Left cardiac atrium (tissue), 4 donors: ENCODE measurements at regions not wholly inside any gene's neighbourhood (a gene's known extent, or its start where the extent isn't known, plus 50 kb on each side); places are given as distances from the start of the nearest gene placed in this dataset.
A peak's percentile ranks its signal among the peaks of the same experiment; 100 is the strongest.

Source experiments
- ATAC-seq, 2 donors: fragments of 200-7000 bp; cut with Tn5 transposase; one replicate each; pipeline ENCODE4 v1.9.1; 2020; ENCODE audit warnings: mild to moderate bottlenecking in 2 of 2, moderate library complexity in 2 of 2
- DNase-seq: peaks from one replicate; pipeline ENCODE4 v3.0.0-alpha.2; 2020
- intact Hi-C, 2 donors: fragments of 100-400 bp; cut with DNase I; formaldehyde crosslinking; loops; one replicate each; pipeline versions ENCODE4 v1.14.1 to v1.15.1; 2022 to 2023
- donor health status: DM: no; HTN: yes; CAD: no.
- donor health status: DM: no; HTN: yes; CAD: no; lungs with severe emphysema.
- donor health status: DM: yes; HTN: yes; CAD: no.
- donor health status: Dilated cardiomyopathy.

DNA sequence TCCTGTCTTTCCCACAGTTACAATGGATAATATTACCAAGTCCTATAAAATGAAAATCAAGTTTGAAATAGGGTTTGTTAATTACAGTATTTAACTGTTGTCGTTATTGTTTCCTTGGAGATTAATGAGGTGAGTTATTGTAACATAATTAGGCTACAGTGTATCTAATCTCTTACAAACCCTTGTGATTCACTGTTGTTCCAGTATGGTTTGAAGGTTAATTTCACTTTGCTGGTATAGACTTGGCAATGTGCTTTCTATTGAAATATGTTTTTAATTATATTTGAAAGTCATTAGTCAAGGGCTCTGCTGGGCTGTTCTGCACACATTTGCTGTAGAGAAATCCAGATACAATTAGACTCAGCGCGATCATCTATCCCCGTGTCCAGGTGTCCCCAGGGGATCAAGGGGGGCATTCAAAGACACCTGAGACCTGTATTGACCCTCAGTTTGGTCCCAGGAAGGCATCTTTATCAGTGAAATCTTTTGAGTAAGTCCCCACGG is 624.6 kb upstream of the EEF2KMT start:
- DNase-seq = no peak
- ATAC-seq = no peak
- intact Hi-C loops = no loop called here

- ATAC-seq (no peak), DNase-seq (no peak)
- intact Hi-C loops = no loop called here
Measured at GRCh38 chr16:5715155-5715554, 617.6 kb upstream of the EEF2KMT start.

- DNase-seq = no peak
- intact Hi-C loops = no loop called here
- ATAC-seq = no peak
Measured at GRCh38 chr16:5709889-5710288, 612.3 kb upstream of the EEF2KMT start.

- intact Hi-C loops = no loop called here
- DNase-seq (no peak), ATAC-seq (peak; percentile 44 to 97)
Measured at GRCh38 chr16:5706211-5706610, 608.6 kb upstream of the EEF2KMT start.

DNA sequence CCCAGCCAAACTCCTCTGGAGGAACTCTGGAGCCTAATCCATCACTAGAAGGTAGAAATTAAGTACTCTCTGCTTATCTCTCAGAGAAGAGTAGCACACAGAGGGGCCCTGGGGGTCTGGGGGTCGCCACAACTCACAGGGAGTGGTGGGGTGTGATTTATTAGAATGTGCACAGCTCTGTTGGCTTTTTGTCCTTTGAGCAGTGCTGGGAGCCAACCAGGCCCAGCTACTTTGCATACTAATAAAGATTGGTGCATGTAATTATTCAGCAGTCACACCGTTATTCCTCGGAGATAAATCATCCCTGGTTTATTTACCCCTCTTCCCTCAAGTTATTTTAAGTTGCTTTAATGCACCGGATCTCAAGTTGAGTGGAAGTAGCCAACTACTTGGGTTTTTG is 606.7 kb upstream of the EEF2KMT start:
- no peak for DNase-seq
- ATAC-seq = no peak
- intact Hi-C loops = no loop called here

DNA sequence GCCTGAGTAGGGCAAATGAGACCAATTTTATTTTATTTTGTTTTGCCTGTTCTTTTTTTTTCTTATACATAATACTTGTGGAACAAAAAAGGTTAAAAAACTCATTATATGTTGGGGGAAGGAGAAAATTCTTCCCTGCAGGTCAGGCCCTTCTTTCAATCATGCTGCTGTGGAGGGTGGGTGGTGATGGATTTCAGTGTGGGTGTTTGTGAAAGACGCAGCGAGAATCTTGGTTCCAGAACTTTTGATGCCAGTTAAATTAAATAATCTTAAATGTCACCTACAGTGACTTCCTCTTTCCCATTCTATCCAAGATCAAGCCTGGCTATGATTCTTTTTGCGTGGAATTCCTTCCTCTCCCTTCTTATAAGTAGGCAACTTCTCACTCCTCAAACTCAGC is 595.8 kb upstream of the EEF2KMT start:
- intact Hi-C loops = no loop called here
- DNase-seq (no peak), ATAC-seq (no peak)

GRCh38 chr16:5681966-5682365 is 584.4 kb upstream of the EEF2KMT start:
- DNase-seq = no peak
- intact Hi-C loops = no loop called here
- no peak for ATAC-seq

- DNase-seq = no peak
- ATAC-seq = no peak
- intact Hi-C loops = no loop called here
Measured at GRCh38 chr16:5678371-5678770, 580.8 kb upstream of the EEF2KMT start.

DNA sequence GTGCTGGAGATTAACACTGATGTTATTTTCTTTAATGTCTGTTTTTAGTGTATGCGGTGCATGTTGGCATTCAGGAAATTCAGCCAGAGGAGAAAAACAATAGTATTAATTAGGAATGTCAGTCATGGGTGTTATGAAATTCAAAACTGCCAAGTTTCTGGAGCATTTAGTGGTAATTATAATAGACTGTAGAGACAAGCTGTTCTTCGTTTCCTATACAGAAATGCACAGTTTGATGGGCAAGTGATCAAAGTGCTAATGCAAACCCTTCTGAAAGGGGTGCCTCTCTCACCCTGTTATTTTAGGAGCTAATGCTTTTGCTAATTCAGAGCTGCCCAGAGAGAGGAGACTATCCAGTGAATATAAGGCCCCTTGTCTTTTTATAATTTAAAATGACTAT is 573.8 kb upstream of the EEF2KMT start:
- DNase-seq (no peak), ATAC-seq (no peak)
- intact Hi-C loops = no loop called here

DNA sequence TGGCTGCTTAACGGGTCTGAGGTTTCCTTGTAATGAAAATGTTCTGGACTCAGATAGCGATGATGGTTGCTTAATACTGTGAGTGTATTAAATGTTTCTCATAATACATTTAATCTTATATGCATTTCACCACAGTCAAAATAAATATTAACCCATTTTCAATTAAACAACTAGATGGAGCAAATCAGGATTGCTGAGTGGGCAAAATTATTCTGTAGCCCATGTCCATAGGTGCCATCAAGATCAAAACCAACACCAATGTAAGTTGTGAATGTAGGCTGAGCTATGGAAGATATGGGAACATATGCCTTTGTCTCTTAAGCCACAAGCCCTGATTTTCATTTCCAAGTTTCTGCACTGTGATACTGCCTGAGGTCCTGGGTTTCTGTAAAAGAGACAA is 572.6 kb upstream of the EEF2KMT start:
- intact Hi-C loops = no loop called here
- DNase-seq (no peak), ATAC-seq (no peak)

GRCh38 chr16:5668553-5668952 is 571.0 kb upstream of the EEF2KMT start:
- intact Hi-C loops = no loop called here
- ATAC-seq = peak in 1 of 2 donors; percentile 97
- DNase-seq = no peak

GRCh38 chr16:5665834-5666233 is 568.2 kb upstream of the EEF2KMT start:
- ATAC-seq (peak in 1 of 2 donors; percentile 15), DNase-seq (no peak)
- intact Hi-C loops = no loop called here

DNA sequence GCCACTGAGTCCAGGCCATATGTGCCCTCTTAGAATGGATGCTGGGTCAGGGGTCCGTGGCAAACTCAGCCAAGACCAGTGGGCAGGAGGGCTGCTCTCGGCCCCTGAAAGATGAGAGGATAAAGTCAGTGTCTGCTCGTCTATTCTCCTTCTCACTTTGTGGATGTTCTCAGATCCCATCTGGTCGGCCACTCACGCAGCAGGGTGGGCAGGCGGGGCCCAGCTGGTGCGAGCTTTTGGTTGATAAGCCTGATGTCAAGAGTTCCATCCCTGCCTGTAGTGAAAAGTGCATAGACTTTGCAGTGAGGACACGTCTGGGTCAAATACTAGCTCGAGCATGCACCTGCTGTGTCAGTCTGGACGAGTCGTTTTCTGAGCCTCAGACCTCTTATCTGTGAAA is 556.2 kb upstream of the EEF2KMT start:
- intact Hi-C loops = no loop called here
- ATAC-seq = no peak
- DNase-seq = no peak

GRCh38 chr16:5653041-5653440 is 555.4 kb upstream of the EEF2KMT start:
- ATAC-seq (no peak), DNase-seq (no peak)
- intact Hi-C loops = no loop called here

DNA sequence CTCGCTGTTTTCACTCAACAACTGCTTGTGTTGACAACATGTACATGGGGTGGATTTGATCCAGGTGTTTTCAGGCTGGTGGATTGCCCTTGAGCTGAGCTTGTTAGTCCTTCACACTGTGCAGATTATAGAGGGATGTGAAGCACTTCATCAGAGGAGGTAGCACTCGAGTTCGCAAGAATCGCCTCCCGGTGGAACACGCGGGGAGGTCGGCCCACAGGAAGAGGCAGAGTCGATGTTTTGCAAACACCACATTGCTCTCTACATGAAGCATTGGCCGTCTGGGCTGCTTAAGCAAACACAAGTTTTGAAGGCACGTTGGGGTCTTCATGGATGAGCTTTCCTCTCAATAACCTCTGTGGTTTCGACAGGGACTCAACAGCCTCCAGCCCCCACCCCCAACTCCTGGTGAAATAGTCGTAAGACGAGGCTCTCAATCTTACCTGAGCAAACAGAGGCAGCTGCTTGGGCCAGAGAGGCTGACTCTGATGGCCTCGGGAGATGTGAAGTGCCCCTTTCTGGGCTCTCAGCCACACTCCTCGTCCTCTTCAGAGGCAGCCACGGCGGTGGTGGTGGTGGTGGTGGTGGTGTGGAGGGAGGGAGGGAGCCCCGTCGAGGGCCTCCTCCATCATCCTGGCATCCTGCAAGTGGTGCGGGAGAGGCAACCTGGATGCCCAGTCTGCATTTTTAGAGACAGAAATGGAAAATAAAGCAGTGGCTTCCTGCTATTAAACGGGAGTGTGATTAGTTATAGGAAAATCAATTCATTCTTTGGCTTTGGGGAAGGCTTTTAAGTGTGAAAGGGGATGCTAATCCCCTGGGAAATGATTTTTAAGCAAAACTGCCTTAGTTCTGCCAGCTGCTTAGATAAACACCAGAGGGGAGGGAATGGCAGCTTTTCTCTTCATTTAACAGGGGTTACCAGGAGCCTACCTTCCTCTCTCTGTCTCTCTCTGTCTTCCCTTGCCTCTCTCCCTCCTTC is 552.5 kb upstream of the EEF2KMT start:
- DNase-seq = no peak
- ATAC-seq = no peak
- intact Hi-C loops = no loop called here

DNA sequence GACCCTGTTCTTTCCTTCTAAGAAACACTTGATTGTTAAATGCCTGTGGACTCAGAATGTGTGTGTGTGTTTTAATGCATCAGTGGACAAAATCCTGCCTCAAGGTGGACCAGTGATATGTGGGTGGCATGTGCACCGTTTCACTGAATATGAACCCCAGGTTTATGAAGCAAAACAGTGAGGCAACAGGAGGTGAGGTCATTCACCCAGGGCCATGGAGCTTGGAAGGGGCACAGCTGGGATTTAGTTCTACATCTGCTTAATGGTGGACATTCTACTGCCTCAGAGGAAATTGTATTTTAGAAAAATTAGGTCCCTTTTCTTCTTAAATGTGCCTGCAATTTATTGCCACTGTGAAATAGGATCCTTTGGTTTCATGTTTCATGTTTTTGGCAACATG is 549.5 kb upstream of the EEF2KMT start:
- DNase-seq = no peak
- intact Hi-C loops = no loop called here
- no peak for ATAC-seq

DNA sequence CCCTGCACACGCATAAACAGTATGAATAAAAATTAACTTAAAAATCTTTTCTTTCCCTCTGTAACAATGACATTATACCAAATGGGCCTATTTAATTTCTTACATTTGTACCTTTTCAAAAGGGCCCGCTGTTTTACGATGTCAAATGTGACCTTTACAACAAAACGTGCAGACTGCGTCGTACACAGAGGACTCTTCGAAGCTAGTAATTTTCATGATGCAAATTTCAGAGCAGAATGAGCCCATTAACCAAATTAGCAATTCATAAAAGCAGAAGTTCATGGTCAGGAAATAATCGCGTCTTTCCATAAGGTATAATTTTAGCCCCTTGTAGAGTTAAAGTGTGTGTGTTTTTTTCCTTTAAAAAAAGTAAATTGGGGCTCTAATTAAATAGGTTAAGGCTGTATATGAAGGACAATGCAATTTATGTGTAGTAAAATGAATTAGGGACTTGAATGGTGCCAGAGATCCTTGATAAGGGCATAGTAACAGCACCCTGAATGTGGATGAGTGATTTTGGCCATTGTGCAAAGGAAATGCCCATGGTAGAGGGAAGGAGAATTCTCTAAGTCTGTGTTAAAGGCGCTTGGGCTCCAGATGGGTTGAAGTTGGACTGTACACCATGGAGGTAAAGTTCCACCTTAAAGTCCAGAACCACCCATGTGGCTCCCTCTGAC is 546.4 kb upstream of the EEF2KMT start:
- ATAC-seq (no peak), DNase-seq (no peak)
- intact Hi-C loops = no loop called here

- intact Hi-C loops = no loop called here
- no peak for ATAC-seq
Measured at GRCh38 chr16:5642436-5642835, 544.8 kb upstream of the EEF2KMT start.

DNA sequence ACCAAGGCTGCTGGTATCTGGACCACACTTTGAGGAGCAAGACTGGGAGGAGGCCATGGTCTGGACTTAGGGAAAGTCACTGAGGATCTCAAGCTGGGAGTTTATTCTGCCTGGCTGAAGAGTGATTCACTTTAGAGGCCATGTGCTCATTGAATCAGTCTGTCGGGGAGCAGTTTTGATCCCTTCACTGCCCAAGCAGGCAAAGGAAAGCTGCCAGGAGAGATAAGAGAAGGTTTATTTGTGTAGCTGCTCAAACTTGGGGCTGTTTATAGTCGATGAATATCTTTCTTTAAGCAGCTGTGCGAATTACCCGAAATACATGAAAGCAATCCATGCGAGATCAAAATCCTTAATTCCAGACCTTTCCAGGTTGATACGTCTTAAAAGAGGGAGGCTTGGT is 544.4 kb upstream of the EEF2KMT start:
- intact Hi-C loops = no loop called here
- no peak for DNase-seq
- ATAC-seq = no peak

More at GRCh38 chr16:5642436-5642835, 544.8 kb upstream of the EEF2KMT start:
- DNase-seq = no peak

DNA sequence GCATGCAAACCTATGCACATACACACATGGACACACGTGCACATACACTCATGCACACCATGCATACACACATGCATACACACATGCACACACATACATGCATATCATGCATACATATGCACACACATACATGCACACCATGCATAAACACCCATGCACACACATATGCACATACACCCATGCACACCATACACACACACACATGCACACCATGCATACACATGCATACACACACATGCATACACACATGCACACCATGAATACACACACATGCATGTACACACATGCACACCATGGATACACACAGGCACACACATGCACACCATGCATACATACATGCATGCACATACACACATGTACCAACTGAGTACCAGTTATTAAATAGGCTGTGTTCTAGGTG is 543.3 kb upstream of the EEF2KMT start:
- intact Hi-C loops = no loop called here

More for the DNA sequence above, 543.3 kb upstream of the EEF2KMT start:
- DNase-seq (no peak), ATAC-seq (no peak)
